CD4-positive, alpha-beta T cell (primary cell): ENCODE measurements at regions not wholly inside any gene's neighbourhood (a gene's known extent, or its start where the extent isn't known, plus 50 kb on each side); places are given as distances from the start of the nearest gene placed in this dataset.

Experiments
- ATAC-seq: fragments of 200-7000 bp; cut with Tn5 transposase; one replicate; pipeline ENCODE4 v1.10.0; 2022; ENCODE audit warnings: mild to moderate bottlenecking; ENCODE audit not compliant: poor library complexity
- CTCF ChIA-PET: fragments of 350-600 bp; sonication (Branson Sonifier 250); formaldehyde crosslinking; loops from one replicate; lab custom pipeline; 2021; ENCODE audit warnings: antibody characterized with exemption, inconsistent platforms; lab: Charles Lee
- POLR2A ChIA-PET: fragments of 350-600 bp; sonication (Branson Sonifier 250); formaldehyde crosslinking; loops from one replicate; lab custom pipeline; 2021; ENCODE audit warnings: antibody characterized with exemption, inconsistent platforms; lab: Charles Lee
- DNase-seq, 14 experiments: peaks; one replicate each; pipeline ENCODE4 v3.0.0-alpha.2; 2013 to 2020; ENCODE audit warnings: mixed read lengths in 2 of 14
- H3K27ac ChIP-seq, 2 donors: one replicate each; pipeline versions ENCODE4 v1.5.1 to v1.7.0; 2013; ENCODE audit warnings: low read length in 2 of 2, low read depth in 1 of 2, mild to moderate bottlenecking in 1 of 2
- H3K27me3 ChIP-seq, 2 experiments: 1 replicate in 1 of 2; 2 replicates in 1 of 2; pipeline versions ENCODE4 v1.6.1 to v1.7.0; 2013; ENCODE audit warnings: low read length in 2 of 2, control low read depth in 1 of 2, mild to moderate bottlenecking in 1 of 2, moderate library complexity in 1 of 2; ENCODE audit not compliant: insufficient read depth in 2 of 2, control insufficient read depth in 1 of 2
- H3K36me3 ChIP-seq: one replicate; pipeline ENCODE4 v1.6.1; 2013; ENCODE audit warnings: low read length, control low read depth; ENCODE audit not compliant: insufficient read depth
- H3K4me1 ChIP-seq: one replicate; pipeline ENCODE4 v1.6.1; 2013; ENCODE audit warnings: low read length, control low read depth; ENCODE audit not compliant: insufficient read depth
- H3K4me3 ChIP-seq: one replicate; pipeline ENCODE4 v1.5.1; 2013; ENCODE audit warnings: mild to moderate bottlenecking, low read length, moderate library complexity
- H3K9me3 ChIP-seq, 2 experiments: 1 replicate in 1 of 2; 2 replicates in 1 of 2; pipeline versions ENCODE4 v1.6.1 to v1.7.0; 2013; ENCODE audit warnings: low read length in 2 of 2, mild to moderate bottlenecking in 2 of 2, control low read depth in 1 of 2, moderate library complexity in 1 of 2; ENCODE audit not compliant: control insufficient read depth in 1 of 2, insufficient read depth in 1 of 2
- H3K27ac Mint-ChIP-seq: one replicate; pipeline ENCODE4 v1.8.0; 2020; ENCODE audit warnings: mixed read lengths
- H3K27me3 Mint-ChIP-seq: one replicate; pipeline ENCODE4 v1.8.0; 2021; ENCODE audit warnings: mixed read lengths
- H3K36me3 Mint-ChIP-seq: one replicate; pipeline ENCODE4 v1.8.0; 2021; ENCODE audit warnings: low read depth, mixed read lengths
- H3K4me1 Mint-ChIP-seq: one replicate; pipeline ENCODE4 v1.8.0; 2021; ENCODE audit warnings: low read depth, mixed read lengths
- H3K4me3 Mint-ChIP-seq: one replicate; pipeline ENCODE4 v1.8.0; 2020; ENCODE audit warnings: mild to moderate bottlenecking, mixed read lengths
- H3K9me3 Mint-ChIP-seq: one replicate; pipeline ENCODE4 v1.8.0; 2020; ENCODE audit warnings: mixed read lengths
- intact Hi-C, 2 experiments: fragments of 100-400 bp; cut with DNase I in 1 of 2; cut with micrococcal nuclease in 1 of 2; formaldehyde crosslinking; loops; one replicate each; pipeline versions ENCODE4 v1.15.1 to v1.9.0; 2023 to 2025; cut with DNase I, micrococcal nuclease
- TF ChIP-seq, protein P1 (sequence below): fragments of 200-600 bp; IDR thresholded peaks from one replicate; pipeline ENCODE4 v1.8.0; 2022; ENCODE audit warnings: antibody characterized with exemption, mild to moderate bottlenecking

DNA sequence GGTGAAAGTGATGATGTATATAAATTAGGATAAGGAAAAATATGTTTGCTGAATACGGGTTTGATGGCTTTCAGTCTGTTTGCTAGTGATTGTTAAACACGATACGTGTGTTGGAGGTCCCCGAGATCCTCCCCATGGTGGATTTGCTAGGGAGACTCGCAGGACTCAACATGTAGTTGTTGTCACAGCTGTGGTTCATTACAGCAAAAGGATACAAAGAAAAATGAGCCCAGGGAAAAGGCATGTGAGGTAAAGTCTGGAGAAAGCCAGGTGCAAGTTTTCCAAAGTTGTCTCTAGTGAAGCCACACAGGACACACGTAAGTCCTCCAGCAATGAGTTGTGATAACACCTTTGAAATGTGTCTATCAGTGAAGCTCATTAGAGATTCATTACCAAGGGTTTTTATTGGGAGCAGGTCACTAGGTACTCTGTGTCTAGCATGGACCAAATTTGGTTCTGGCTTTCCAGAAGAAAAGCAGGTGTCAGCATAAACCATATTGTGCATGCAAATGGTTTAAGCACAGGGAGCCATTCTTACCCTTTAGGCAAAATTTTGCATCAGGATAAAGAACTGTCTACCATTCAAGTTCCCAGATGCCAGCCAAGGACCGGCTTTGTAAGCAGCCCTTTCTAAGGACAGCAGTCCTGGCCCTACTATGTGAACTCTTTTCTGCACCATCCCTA lies 215.2 kb upstream of the WSCD1 start:
- Mint-ChIP-seq H3K27me3 (no peaks in the 10 kb centered on the region), H3K4me1 (no peaks in the 10 kb centered on the region), H3K9me3 (no peaks in the 10 kb centered on the region), H3K36me3 (no peaks in the 10 kb centered on the region), H3K27ac (no peak overlapping the region), H3K4me3 (no peak overlapping the region)
- Histone ChIP-seq H3K4me1 (no peaks in the 10 kb centered on the region), H3K9me3 (no peaks in the 10 kb centered on the region), H3K36me3 (no peaks in the 10 kb centered on the region), H3K27ac (no peak overlapping the region), H3K4me3 (no peak overlapping the region), H3K27me3 (no peaks in the 10 kb centered on the region)
- DNase-seq = no peak
- ChIA-PET POLR2A (no interaction called here), CTCF (no interaction called here)
- TF ChIP-seq, protein P1, sequence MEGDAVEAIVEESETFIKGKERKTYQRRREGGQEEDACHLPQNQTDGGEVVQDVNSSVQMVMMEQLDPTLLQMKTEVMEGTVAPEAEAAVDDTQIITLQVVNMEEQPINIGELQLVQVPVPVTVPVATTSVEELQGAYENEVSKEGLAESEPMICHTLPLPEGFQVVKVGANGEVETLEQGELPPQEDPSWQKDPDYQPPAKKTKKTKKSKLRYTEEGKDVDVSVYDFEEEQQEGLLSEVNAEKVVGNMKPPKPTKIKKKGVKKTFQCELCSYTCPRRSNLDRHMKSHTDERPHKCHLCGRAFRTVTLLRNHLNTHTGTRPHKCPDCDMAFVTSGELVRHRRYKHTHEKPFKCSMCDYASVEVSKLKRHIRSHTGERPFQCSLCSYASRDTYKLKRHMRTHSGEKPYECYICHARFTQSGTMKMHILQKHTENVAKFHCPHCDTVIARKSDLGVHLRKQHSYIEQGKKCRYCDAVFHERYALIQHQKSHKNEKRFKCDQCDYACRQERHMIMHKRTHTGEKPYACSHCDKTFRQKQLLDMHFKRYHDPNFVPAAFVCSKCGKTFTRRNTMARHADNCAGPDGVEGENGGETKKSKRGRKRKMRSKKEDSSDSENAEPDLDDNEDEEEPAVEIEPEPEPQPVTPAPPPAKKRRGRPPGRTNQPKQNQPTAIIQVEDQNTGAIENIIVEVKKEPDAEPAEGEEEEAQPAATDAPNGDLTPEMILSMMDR = no peak
- intact Hi-C loops = no loop called here
- no peak for ATAC-seq

DNA sequence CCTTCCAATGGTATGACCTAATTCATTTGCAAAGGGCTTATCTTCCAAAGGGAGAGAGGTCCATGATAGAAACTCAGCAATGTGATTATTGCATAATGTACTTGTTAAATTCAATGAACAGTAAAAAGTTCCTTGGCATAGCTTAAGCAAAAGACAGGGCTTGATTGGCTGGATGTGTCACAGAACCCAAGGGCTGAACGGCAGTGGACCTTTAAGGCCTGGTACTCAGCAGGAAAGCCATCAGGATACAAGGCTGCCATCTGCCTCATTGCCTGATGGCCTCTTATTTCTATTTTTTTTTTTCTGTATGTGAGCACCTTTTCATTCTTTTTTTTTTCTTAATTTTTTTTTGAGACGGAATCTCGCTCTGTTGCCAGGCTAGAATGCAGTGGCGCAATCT lies 208.9 kb upstream of the WSCD1 start:
- H3K9me3 ChIP-seq = no peaks in the 10 kb centered on the region
- no peaks in the 10 kb centered on the region for H3K4me1 ChIP-seq
- no peak for DNase-seq
- ChIA-PET CTCF (no interaction called here), POLR2A (no interaction called here)
- Mint-ChIP-seq H3K36me3 (no peaks in the 10 kb centered on the region), H3K4me3 (no peak overlapping the region), H3K27me3 (no peaks in the 10 kb centered on the region), H3K4me1 (no peaks in the 10 kb centered on the region), H3K9me3 (no peaks in the 10 kb centered on the region), H3K27ac (no peak overlapping the region)
- H3K27ac ChIP-seq = no peak overlapping the region
- intact Hi-C loops = no loop called here
- H3K36me3 ChIP-seq = no peaks in the 10 kb centered on the region
- no peak overlapping the region for H3K4me3 ChIP-seq
- ATAC-seq = no peak
- TF ChIP-seq, protein P1 = no peak
- peaks cover 0 to 3% of the 10 kb centered on the region in 2 experiments for H3K27me3 ChIP-seq

DNA sequence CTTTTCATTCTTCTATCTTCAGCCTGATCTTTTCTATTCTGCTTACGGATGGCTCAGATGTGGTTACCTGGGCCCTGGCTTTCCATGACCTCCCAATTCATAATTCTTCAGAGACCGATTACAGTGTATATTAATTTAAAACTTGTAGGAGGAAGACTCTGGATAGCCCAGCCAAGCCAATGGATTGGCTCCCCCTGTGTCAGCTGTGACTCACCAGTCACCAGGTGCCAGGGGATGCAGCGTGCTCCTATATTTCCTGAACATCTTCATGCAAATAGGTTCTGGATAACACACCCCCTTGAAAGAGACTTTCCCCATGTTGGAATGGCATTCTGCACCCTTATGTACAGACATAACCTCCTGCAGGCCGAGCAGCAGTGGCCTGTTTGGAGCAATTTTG lies 208.3 kb upstream of the WSCD1 start:
- TF ChIP-seq, protein P1 = no peak
- DNase-seq (no peak), ATAC-seq (no peak)
- no peak overlapping the region for H3K4me3 ChIP-seq
- no peak overlapping the region for H3K27ac ChIP-seq
- no peaks in the 10 kb centered on the region for H3K9me3 ChIP-seq
- CTCF ChIA-PET = no interaction called here
- Mint-ChIP-seq H3K27ac (no peak overlapping the region), H3K27me3 (no peaks in the 10 kb centered on the region), H3K9me3 (no peaks in the 10 kb centered on the region), H3K36me3 (no peaks in the 10 kb centered on the region), H3K4me1 (no peaks in the 10 kb centered on the region), H3K4me3 (no peak overlapping the region)
- POLR2A ChIA-PET = no interaction called here
- no peaks in the 10 kb centered on the region for H3K4me1 ChIP-seq
- intact Hi-C loops = no loop called here
- peaks cover 0 to 3% of the 10 kb centered on the region in 2 experiments for H3K27me3 ChIP-seq
- H3K36me3 ChIP-seq = no peaks in the 10 kb centered on the region
